Astrocyte (in vitro differentiated cells and primary cell): ENCODE measurements at regions not wholly inside any gene's neighbourhood (a gene's known extent, or its start where the extent isn't known, plus 50 kb on each side); places are given as distances from the start of the nearest gene placed in this dataset.

Source experiments
- DNase-seq: peaks from one replicate; pipeline ENCODE4 v3.0.0-alpha.2; 2010; ENCODE audit warnings: low read depth
- FAIRE-seq: peaks from 2 replicates; lab custom pipeline; 2011; peaks lifted over from hg19 to GRCh38; lab: Jason Lieb, UNC
- H2AFZ ChIP-seq: 2 replicates; pipeline ENCODE4 v1.6.0; 2012; ENCODE audit warnings: low read depth, low read length, inconsistent platforms
- H3K27ac ChIP-seq: 2 replicates; pipeline ENCODE4 v1.5.1; 2011; ENCODE audit warnings: low read depth, low read length, inconsistent platforms
- H3K27me3 ChIP-seq: 2 replicates; pipeline ENCODE4 v1.6.0; 2011; ENCODE audit warnings: low read length, inconsistent platforms; ENCODE audit not compliant: insufficient read depth
- H3K36me3 ChIP-seq: 2 replicates; pipeline ENCODE4 v1.5.1; 2011; ENCODE audit warnings: low read length, inconsistent platforms; ENCODE audit not compliant: insufficient read depth
- H3K4me1 ChIP-seq: 2 replicates; pipeline ENCODE4 v1.5.1; 2011; ENCODE audit warnings: low read length, inconsistent platforms; ENCODE audit not compliant: insufficient read depth
- H3K4me2 ChIP-seq: 2 replicates; pipeline ENCODE4 v1.6.0; 2012; ENCODE audit warnings: low read length, inconsistent platforms
- H3K4me3 ChIP-seq: 2 replicates; pipeline ENCODE4 v1.5.1; 2011; ENCODE audit warnings: low read depth, mild to moderate bottlenecking, low read length, inconsistent platforms; ENCODE audit not compliant: insufficient read depth
- H3K79me2 ChIP-seq: 2 replicates; pipeline ENCODE4 v1.6.0; 2012; ENCODE audit warnings: mild to moderate bottlenecking, low read length, inconsistent platforms; ENCODE audit not compliant: insufficient read depth
- H3K9ac ChIP-seq: 2 replicates; pipeline ENCODE4 v1.6.0; 2012; ENCODE audit warnings: mild to moderate bottlenecking, low read length, inconsistent platforms
- H3K9me3 ChIP-seq: 2 replicates; pipeline ENCODE4 v1.5.1; 2012; ENCODE audit warnings: low read depth, mild to moderate bottlenecking, low read length, inconsistent platforms; ENCODE audit not compliant: insufficient read depth
- H4K20me1 ChIP-seq: 2 replicates; pipeline ENCODE4 v1.6.0; 2012; ENCODE audit warnings: low read length, inconsistent platforms; ENCODE audit not compliant: insufficient read depth
- H3K27ac Mint-ChIP-seq: one replicate; pipeline ENCODE4 v1.8.0; 2021; ENCODE audit warnings: mild to moderate bottlenecking, mixed read lengths; ENCODE audit not compliant: unreplicated experiment
- H3K27me3 Mint-ChIP-seq: one replicate; pipeline ENCODE4 v1.8.0; 2021; ENCODE audit warnings: low read depth, mixed read lengths; ENCODE audit not compliant: unreplicated experiment
- H3K36me3 Mint-ChIP-seq: one replicate; pipeline ENCODE4 v1.8.0; 2021; ENCODE audit warnings: low read depth, mixed read lengths; ENCODE audit not compliant: unreplicated experiment
- H3K4me1 Mint-ChIP-seq: one replicate; pipeline ENCODE4 v1.8.0; 2021; ENCODE audit warnings: low read depth, mixed read lengths; ENCODE audit not compliant: unreplicated experiment
- H3K4me3 Mint-ChIP-seq: one replicate; pipeline ENCODE4 v1.8.0; 2021; ENCODE audit warnings: mild to moderate bottlenecking, moderate library complexity, mixed read lengths; ENCODE audit not compliant: unreplicated experiment
- H3K9me3 Mint-ChIP-seq: one replicate; pipeline ENCODE4 v1.8.0; 2021; ENCODE audit warnings: mild to moderate bottlenecking, mixed read lengths; ENCODE audit not compliant: unreplicated experiment
- CTCF ChIP-seq: IDR thresholded peaks from 2 replicates; pipeline ENCODE4 v1.5.1; 2011; ENCODE audit warnings: low read depth, mild to moderate bottlenecking, inconsistent platforms, low read length, moderate library complexity; ENCODE audit not compliant: insufficient read depth
- EZH2 ChIP-seq: IDR thresholded peaks from 2 replicates; pipeline ENCODE4 v1.6.1; 2012; ENCODE audit warnings: mild to moderate bottlenecking, low read length, inconsistent platforms; ENCODE audit not compliant: insufficient read depth

DNA sequence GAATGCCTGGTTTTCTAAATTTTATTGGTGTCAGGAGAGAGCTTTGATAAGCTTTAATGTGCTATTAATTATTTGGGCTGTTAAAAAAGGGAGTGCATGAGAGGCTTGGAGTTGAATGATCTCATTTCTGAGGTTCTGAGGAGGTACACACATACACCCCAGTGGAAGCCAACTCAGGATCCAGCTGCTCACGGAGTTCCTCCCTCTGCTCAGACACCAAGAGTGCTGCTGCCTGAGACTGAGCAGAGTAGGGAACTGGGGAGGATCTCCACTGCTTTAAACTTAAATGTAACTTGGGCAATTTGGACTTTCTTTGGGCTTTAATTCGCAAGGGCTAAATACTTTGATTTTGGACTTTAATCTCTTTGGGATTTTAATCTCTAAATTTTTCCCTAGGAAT, 414.4 kb upstream of the CADM1 start:
- no peak overlapping the region for H3K27ac Mint-ChIP-seq
- no peak for FAIRE-seq
- TF ChIP-seq EZH2 = no peak
- TF ChIP-seq CTCF = no peak

DNA sequence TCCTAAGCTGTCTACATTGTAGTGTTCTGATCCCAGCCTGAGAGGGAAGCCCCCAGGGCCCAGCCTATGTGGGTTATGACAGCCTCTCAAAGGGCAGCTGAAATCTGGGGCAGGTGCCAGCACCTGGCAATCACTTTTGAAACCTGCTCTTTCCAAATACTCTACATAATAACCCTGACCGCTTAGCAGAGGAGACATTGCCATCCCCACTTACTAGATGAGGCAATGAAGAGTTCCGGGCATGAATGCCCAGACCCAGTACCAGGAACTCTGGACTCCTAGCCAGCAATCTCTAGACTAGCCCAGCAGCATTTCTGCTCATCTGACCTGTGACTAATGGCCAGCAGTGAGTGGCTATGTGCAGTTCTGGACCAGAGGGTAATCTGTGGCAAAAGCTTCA, 412.4 kb upstream of the CADM1 start:
- H3K36me3 Mint-ChIP-seq = no peaks in the 10 kb centered on the region

More for the DNA sequence above, 414.4 kb upstream of the CADM1 start:
- Histone ChIP-seq H3K9ac (no peak overlapping the region), H3K27me3 (no peaks in the 10 kb centered on the region), H2AFZ (no peak overlapping the region), H4K20me1 (no peaks in the 10 kb centered on the region), H3K4me2 (no peak overlapping the region), H3K4me3 (no peak overlapping the region), H3K4me1 (peaks cover 9% of the 10 kb centered on the region), H3K9me3 (no peaks in the 10 kb centered on the region), H3K36me3 (no peaks in the 10 kb centered on the region), H3K79me2 (no peaks in the 10 kb centered on the region), H3K27ac (no peak overlapping the region)
- DNase-seq = no peak
- H3K27me3 Mint-ChIP-seq = peaks cover 24% of the 10 kb centered on the region
- peaks cover 3% of the 10 kb centered on the region for H3K36me3 Mint-ChIP-seq
- H3K4me3 Mint-ChIP-seq = no peak overlapping the region
- peaks cover 2% of the 10 kb centered on the region for H3K9me3 Mint-ChIP-seq
- peaks cover 19% of the 10 kb centered on the region for H3K4me1 Mint-ChIP-seq

More for the DNA sequence above, 412.4 kb upstream of the CADM1 start:
- Mint-ChIP-seq H3K27ac (no peak overlapping the region), H3K27me3 (peaks cover 16% of the 10 kb centered on the region), H3K9me3 (no peaks in the 10 kb centered on the region), H3K4me3 (no peak overlapping the region), H3K4me1 (peaks cover 25% of the 10 kb centered on the region)
- Histone ChIP-seq H3K4me3 (no peak overlapping the region), H3K79me2 (no peaks in the 10 kb centered on the region), H3K36me3 (no peaks in the 10 kb centered on the region), H3K4me2 (no peak overlapping the region), H3K27ac (no peak overlapping the region), H3K4me1 (peaks cover 9% of the 10 kb centered on the region), H3K9me3 (no peaks in the 10 kb centered on the region), H3K9ac (no peak overlapping the region), H4K20me1 (no peaks in the 10 kb centered on the region), H3K27me3 (no peaks in the 10 kb centered on the region), H2AFZ (no peak overlapping the region)
- no peak for FAIRE-seq
- TF ChIP-seq CTCF (no peak), EZH2 (no peak)
- no peak for DNase-seq
